Amniotic stem cell (primary cell): ENCODE measurements at regions not wholly inside any gene's neighbourhood (a gene's known extent, or its start where the extent isn't known, plus 50 kb on each side); places are given as distances from the start of the nearest gene placed in this dataset.
A peak's percentile ranks its signal among the peaks of the same experiment; 100 is the strongest.

Experiments used
- DNase-seq: peaks from one replicate; lab custom pipeline; 2025; lab: John Stamatoyannopoulos, UW

- DNase-seq, result no peak
Measured at GRCh38 chr12:77349689-77350370, 284.5 kb upstream of the E2F7 start.

GRCh38 chr12:77347017-77347416 lies 281.6 kb upstream of the E2F7 start:
- no peak for DNase-seq

- no peak for DNase-seq
Measured at GRCh38 chr12:77345336-77345735, 280.0 kb upstream of the E2F7 start.

GRCh38 chr12:77344651-77345050 lies 279.3 kb upstream of the E2F7 start:
- no peak for DNase-seq

GRCh38 chr12:77343291-77343690 lies 277.9 kb upstream of the E2F7 start:
- peak; percentile 13 for DNase-seq

- no peak for DNase-seq
Measured at GRCh38 chr12:77342253-77342652, 276.9 kb upstream of the E2F7 start.

- no peak for DNase-seq
Measured at GRCh38 chr12:77339610-77340009, 274.2 kb upstream of the E2F7 start.

GRCh38 chr12:77337362-77337761 lies 272.0 kb upstream of the E2F7 start:
- DNase-seq, result no peak

GRCh38 chr12:77334806-77335205 lies 269.4 kb upstream of the E2F7 start:
- no peak for DNase-seq

GRCh38 chr12:77328326-77328725 lies 263.0 kb upstream of the E2F7 start:
- DNase-seq, result no peak

- DNase-seq, result no peak
Measured at GRCh38 chr12:77325511-77326236, 260.3 kb upstream of the E2F7 start.

GRCh38 chr12:77324763-77325468 lies 259.5 kb upstream of the E2F7 start:
- peak; percentile 73 for DNase-seq

GRCh38 chr12:77324416-77324762 lies 259.0 kb upstream of the E2F7 start:
- no peak for DNase-seq

GRCh38 chr12:77323788-77324415 lies 258.5 kb upstream of the E2F7 start:
- DNase-seq, result no peak

- DNase-seq, result no peak
Measured at GRCh38 chr12:77319166-77319565, 253.8 kb upstream of the E2F7 start.

- DNase-seq, result no peak
Measured at GRCh38 chr12:77315407-77315806, 250.0 kb upstream of the E2F7 start.

GRCh38 chr12:77314378-77315052 lies 249.1 kb upstream of the E2F7 start:
- DNase-seq, result no peak

- no peak for DNase-seq
Measured at GRCh38 chr12:77308056-77308455, 242.7 kb upstream of the E2F7 start.

- DNase-seq, result no peak
Measured at GRCh38 chr12:77300811-77301210, 235.4 kb upstream of the E2F7 start.

- peak; percentile 56 for DNase-seq
Measured at GRCh38 chr12:77299910-77300669, 234.7 kb upstream of the E2F7 start.

GRCh38 chr12:77299001-77299400 lies 233.6 kb upstream of the E2F7 start:
- DNase-seq, result no peak
